Tibial nerve (tissue), 4 donors: ENCODE measurements at regions not wholly inside any gene's neighbourhood (a gene's known extent, or its start where the extent isn't known, plus 50 kb on each side); places are given as distances from the start of the nearest gene placed in this dataset.

Experiments used
- DNase-seq, 2 donors: peaks; one replicate each; pipeline ENCODE4 v3.0.0-alpha.2; 2019; ENCODE audit warnings: low spot score in 2 of 2
- H3K27ac ChIP-seq, 4 donors: fragments of 200-600 bp; sonication (generic) in 3 of 4; one replicate each; pipeline ENCODE4 v1.5.1; 2017 to 2019; ENCODE audit warnings: mild to moderate bottlenecking in 1 of 4
- H3K27me3 ChIP-seq, 2 donors: fragments of 200-600 bp; sonication (generic) in 1 of 2; one replicate each; pipeline versions ENCODE4 v1.5.1 to v1.6.0; 2017 to 2019
- H3K36me3 ChIP-seq, 3 donors: fragments of 200-600 bp; sonication (generic); one replicate each; pipeline ENCODE4 v1.5.1; 2018 to 2019
- H3K4me1 ChIP-seq, 4 donors: fragments of 200-600 bp; sonication (generic) in 3 of 4; one replicate each; pipeline ENCODE4 v1.5.1; 2017 to 2019
- H3K4me3 ChIP-seq, 4 donors: fragments of 200-600 bp; sonication (generic) in 3 of 4; one replicate each; pipeline ENCODE4 v1.5.1; 2017 to 2019; ENCODE audit warnings: mild to moderate bottlenecking in 1 of 4, moderate library complexity in 1 of 4
- H3K9me3 ChIP-seq, 4 donors: fragments of 200-600 bp; sonication (generic) in 3 of 4; one replicate each; pipeline ENCODE4 v1.5.1; 2017 to 2019
- EP300 ChIP-seq, 2 donors: sonication (generic); formaldehyde crosslinking; IDR thresholded peaks; one replicate each; pipeline ENCODE4 v1.6.1; 2017; ENCODE audit warnings: antibody characterized with exemption in 2 of 2, mild to moderate bottlenecking in 1 of 2
- POLR2A ChIP-seq, 2 donors: fragments of 450-650 bp; IDR thresholded peaks; one replicate each; pipeline ENCODE4 v1.6.1; 2017; ENCODE audit warnings: antibody characterized with exemption in 2 of 2, mild to moderate bottlenecking in 2 of 2, moderate library complexity in 2 of 2
- WGBS, 2 donors: methylation state at CpG; one replicate each; pipeline ENCODE4 v1.1.5; 2018; 5-methylcytosine and 5-hydroxymethylcytosine counted together
- TF ChIP-seq, protein P1 (sequence below), 5 experiments: fragments of 200-600 bp in 3 of 5; fragments of 450-650 bp in 2 of 5; sonication (generic) in 3 of 5; IDR thresholded peaks; one replicate each; pipeline ENCODE4 v1.5.1; 2016 to 2019; ENCODE audit warnings: antibody characterized with exemption in 5 of 5, mild to moderate bottlenecking in 3 of 5, moderate library complexity in 2 of 5

DNA sequence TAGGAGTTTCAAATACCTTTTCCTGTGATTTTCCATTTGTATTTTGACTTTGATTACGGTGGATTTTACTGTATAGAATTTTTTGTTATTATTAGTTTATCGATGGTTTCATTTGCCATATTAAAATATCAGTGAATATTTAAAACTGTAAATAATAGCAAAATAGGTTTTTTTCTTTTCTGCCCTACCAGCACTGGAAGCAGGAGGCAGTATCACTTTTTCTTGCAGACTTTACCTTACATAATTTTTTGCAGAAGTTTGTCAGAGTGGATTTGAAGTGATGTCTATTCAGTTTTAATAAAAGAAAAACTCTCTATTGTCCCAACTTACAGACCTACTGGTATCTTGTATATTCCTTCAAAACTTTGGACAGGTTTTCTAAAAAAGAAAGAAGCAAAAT is 213.6 kb downstream of the CENPF start:
- DNase-seq = no peak
- no peak for TF ChIP-seq EP300 (IDR thresholded peaks at IDR 0.05)
- no peak for TF ChIP-seq POLR2A (IDR thresholded peaks at IDR 0.05)
- TF ChIP-seq, protein P1, sequence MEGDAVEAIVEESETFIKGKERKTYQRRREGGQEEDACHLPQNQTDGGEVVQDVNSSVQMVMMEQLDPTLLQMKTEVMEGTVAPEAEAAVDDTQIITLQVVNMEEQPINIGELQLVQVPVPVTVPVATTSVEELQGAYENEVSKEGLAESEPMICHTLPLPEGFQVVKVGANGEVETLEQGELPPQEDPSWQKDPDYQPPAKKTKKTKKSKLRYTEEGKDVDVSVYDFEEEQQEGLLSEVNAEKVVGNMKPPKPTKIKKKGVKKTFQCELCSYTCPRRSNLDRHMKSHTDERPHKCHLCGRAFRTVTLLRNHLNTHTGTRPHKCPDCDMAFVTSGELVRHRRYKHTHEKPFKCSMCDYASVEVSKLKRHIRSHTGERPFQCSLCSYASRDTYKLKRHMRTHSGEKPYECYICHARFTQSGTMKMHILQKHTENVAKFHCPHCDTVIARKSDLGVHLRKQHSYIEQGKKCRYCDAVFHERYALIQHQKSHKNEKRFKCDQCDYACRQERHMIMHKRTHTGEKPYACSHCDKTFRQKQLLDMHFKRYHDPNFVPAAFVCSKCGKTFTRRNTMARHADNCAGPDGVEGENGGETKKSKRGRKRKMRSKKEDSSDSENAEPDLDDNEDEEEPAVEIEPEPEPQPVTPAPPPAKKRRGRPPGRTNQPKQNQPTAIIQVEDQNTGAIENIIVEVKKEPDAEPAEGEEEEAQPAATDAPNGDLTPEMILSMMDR (IDR thresholded peaks at IDR 0.05) = no peak
- Histone ChIP-seq H3K27me3 (no peaks in the 10 kb centered on the region), H3K9me3 (no peaks in the 10 kb centered on the region), H3K27ac (no peak overlapping the region), H3K4me1 (no peaks in the 10 kb centered on the region), H3K4me3 (no peak overlapping the region), H3K36me3 (no peaks in the 10 kb centered on the region)
- 72 to 95% methylated on average over 2 of the region's 2 CpGs for WGBS, 2 donors

DNA sequence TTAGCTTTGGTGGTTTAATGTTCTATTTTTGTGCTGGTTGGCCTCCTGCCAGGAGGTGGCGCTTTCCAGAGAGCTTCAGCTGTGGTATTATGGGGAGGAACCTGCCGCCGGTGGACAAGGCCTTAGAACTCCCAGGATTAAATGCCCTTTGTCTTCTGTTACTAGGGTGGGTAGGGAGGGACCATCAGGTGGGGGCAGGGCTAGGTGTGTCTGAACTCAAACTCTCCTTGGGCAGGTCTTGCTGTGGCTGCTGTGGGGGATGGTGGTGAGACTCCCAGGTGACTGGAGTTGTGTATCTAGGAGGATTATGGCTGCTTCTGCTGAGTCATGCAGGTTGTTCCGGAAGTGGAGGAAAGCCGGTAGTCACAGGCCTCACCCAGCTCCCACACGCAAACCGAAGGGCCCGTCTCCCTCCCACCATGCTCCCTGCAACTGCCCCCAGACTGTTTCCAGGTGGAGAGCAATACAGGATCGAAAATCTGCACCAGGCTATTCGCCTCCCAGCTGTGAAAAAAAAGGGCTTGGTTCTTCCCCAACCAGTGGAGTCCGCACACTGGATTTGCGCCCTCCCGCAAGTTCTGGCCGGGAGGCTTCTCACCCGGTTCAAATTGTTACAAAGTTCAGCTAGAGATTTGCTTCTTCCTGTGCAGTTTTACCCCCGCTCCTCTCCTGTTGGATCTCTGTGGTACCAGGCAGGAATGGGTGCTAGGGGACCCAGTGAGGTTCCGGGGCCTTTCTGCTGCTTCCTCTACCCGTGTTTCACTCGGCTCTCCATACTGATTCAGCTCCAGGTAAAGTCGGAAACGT is 220.5 kb downstream of the CENPF start:
- Histone ChIP-seq H3K27ac (no peak overlapping the region), H3K4me1 (no peaks in the 10 kb centered on the region), H3K36me3 (no peaks in the 10 kb centered on the region), H3K4me3 (no peak overlapping the region), H3K27me3 (no peaks in the 10 kb centered on the region), H3K9me3 (peaks cover 0 to 22% (median 2%) of the 10 kb centered on the region in 4 donors)
- TF ChIP-seq, protein P1 (IDR thresholded peaks at IDR 0.05) = no peak
- no peak for TF ChIP-seq EP300 (IDR thresholded peaks at IDR 0.05)
- TF ChIP-seq POLR2A (IDR thresholded peaks at IDR 0.05) = no peak
- DNase-seq = no peak
- 91 to 93% methylated on average over 19 to 21 of the region's 21 CpGs for WGBS, 2 donors

DNA sequence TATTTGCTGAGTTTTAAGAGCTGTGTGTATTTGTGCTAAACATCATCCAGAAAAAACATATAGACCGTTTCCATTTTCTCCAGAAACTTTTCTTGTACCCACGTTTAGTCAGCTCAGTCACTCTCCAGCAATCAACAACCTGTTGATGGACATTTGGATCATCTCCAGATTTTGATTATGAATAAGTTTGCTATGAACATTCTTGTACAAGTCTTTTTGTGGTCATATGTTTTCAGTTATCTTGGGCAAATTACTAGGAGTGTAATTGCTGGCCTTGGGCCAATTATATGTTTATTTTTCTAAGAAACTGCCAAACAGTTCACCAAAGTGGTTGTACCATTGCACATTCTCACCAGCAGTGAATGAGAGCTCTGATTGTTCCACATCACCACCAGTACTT is 221.8 kb downstream of the CENPF start:
- Histone ChIP-seq H3K4me3 (no peak overlapping the region), H3K36me3 (no peaks in the 10 kb centered on the region), H3K27me3 (no peaks in the 10 kb centered on the region), H3K27ac (no peak overlapping the region), H3K9me3 (peaks cover 0 to 27% (median 2%) of the 10 kb centered on the region in 4 donors), H3K4me1 (no peaks in the 10 kb centered on the region)
- WGBS, 2 donors = 38 to 49% methylated on average over 2 of the region's 2 CpGs
- DNase-seq = no peak
- TF ChIP-seq POLR2A (IDR thresholded peaks at IDR 0.05) (no peak), EP300 (IDR thresholded peaks at IDR 0.05) (no peak)
- TF ChIP-seq, protein P1 (IDR thresholded peaks at IDR 0.05) = no peak

DNA sequence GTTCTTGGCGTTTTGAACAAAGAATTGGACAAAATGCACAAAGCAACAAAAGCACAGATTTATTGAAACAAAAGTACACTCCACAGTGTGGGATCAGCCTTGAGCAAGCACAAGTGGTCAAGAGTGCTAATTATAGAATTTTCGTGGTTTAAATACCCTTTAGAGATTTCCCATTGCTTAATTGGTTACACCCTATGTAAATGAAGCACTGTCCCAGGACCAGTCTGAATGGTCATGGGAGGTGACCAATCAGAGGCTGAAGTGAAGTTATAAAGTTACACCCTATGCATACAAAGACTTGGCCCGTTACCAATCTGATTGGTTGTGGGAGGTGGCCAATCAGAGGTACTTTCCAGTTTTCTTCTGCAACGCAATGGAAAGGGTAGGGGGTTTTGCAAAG is 223.6 kb downstream of the CENPF start:
- peaks cover 0 to 27% (median 2%) of the 10 kb centered on the region in 4 donors for H3K9me3 ChIP-seq
- no peak for DNase-seq
- no peaks in the 10 kb centered on the region for H3K36me3 ChIP-seq
- WGBS, 2 donors = 86 to 88% methylated on average over 4 of the region's 4 CpGs
- H3K4me1 ChIP-seq = no peaks in the 10 kb centered on the region
- H3K27me3 ChIP-seq = no peaks in the 10 kb centered on the region
- no peak overlapping the region for H3K4me3 ChIP-seq
- TF ChIP-seq, protein P1 (IDR thresholded peaks at IDR 0.05) = no peak
- TF ChIP-seq POLR2A (IDR thresholded peaks at IDR 0.05) = no peak
- no peak for TF ChIP-seq EP300 (IDR thresholded peaks at IDR 0.05)
- H3K27ac ChIP-seq = no peak overlapping the region

DNA sequence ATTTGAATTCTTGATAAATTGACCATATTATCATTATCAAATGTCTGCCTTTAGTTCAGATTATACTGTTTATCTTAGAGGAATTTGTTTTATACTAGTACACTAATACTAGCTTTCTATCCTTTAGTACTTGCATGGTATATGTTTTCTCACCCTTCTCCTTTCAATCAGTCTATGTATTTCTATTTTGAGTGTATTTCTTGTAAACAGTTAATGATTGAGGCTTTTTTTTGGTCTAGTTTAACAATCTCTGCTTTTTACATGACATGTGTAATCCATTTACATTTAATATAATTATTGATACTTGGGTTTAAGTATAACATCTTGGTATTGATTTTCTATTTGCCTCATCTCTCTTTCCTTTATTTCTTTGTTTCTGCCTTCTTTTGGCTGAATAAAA is 224.9 kb downstream of the CENPF start:
- Histone ChIP-seq H3K36me3 (no peaks in the 10 kb centered on the region), H3K27me3 (no peaks in the 10 kb centered on the region), H3K27ac (no peak overlapping the region), H3K4me1 (no peaks in the 10 kb centered on the region), H3K4me3 (no peak overlapping the region), H3K9me3 (peaks cover 0 to 27% (median 2%) of the 10 kb centered on the region in 4 donors)
- DNase-seq = no peak
- no peak for TF ChIP-seq EP300 (IDR thresholded peaks at IDR 0.05)
- TF ChIP-seq POLR2A (IDR thresholded peaks at IDR 0.05) = no peak
- TF ChIP-seq, protein P1 (IDR thresholded peaks at IDR 0.05) = no peak
